ENCODE measurements at regions not wholly inside any gene's neighbourhood (a gene's known extent, or its start where the extent isn't known, plus 50 kb on each side); places are given as distances from the start of the nearest gene placed in this dataset.

- TF ChIP-seq CTCF (conservative IDR thresholded peaks at IDR 0.05; ENCODE audit: low read length) (no peak), EZH2phosphoT487 (IDR thresholded peaks at IDR 0.05; ENCODE audit: borderline replicate concordance, low read depth, low read length) (no peak)
Measured at GRCh38 chr4:34039766-34040165, 2204.5 kb downstream of the ARAP2 start.
